ENCODE measurements at regions not wholly inside any gene's neighbourhood (a gene's known extent, or its start where the extent isn't known, plus 50 kb on each side); places are given as distances from the start of the nearest gene placed in this dataset.

- no peak for TF ChIP-seq CTCF (IDR thresholded peaks at IDR 0.05)
- TF ChIP-seq POLR2A (IDR thresholded peaks at IDR 0.05): no peak
- no peak for TF ChIP-seq POLR2AphosphoS5 (IDR thresholded peaks at IDR 0.05)
Observed at GRCh38 chr3:110512961-110513360, 558.7 kb upstream of the NECTIN3 start.

All from prostate gland (tissue), 2 donors.